Osteocyte (in vitro differentiated cells): ENCODE measurements at regions not wholly inside any gene's neighbourhood (a gene's known extent, or its start where the extent isn't known, plus 50 kb on each side); places are given as distances from the start of the nearest gene placed in this dataset.

ENCODE experiments used
- DNase-seq: peaks from one replicate; pipeline ENCODE4 v3.0.0; 2021; ENCODE audit warnings: mixed read lengths; ENCODE audit not compliant: unreplicated experiment; ENCODE audit errors: extremely low spot score
- H3K27ac Mint-ChIP-seq: one replicate; pipeline ENCODE4 v1.8.0; 2021; ENCODE audit warnings: mild to moderate bottlenecking, mixed read lengths; ENCODE audit not compliant: unreplicated experiment
- H3K27me3 Mint-ChIP-seq: one replicate; pipeline ENCODE4 v1.8.0; 2021; ENCODE audit warnings: mixed read lengths; ENCODE audit not compliant: unreplicated experiment
- H3K36me3 Mint-ChIP-seq: one replicate; pipeline ENCODE4 v1.8.0; 2021; ENCODE audit warnings: mixed read lengths; ENCODE audit not compliant: unreplicated experiment
- H3K4me1 Mint-ChIP-seq: one replicate; pipeline ENCODE4 v1.8.0; 2021; ENCODE audit warnings: mixed read lengths; ENCODE audit not compliant: unreplicated experiment
- H3K4me3 Mint-ChIP-seq: one replicate; pipeline ENCODE4 v1.8.0; 2021; ENCODE audit warnings: mild to moderate bottlenecking, moderate library complexity, mixed read lengths; ENCODE audit not compliant: unreplicated experiment
- H3K9me3 Mint-ChIP-seq: one replicate; pipeline ENCODE4 v1.8.0; 2021; ENCODE audit warnings: mixed read lengths; ENCODE audit not compliant: unreplicated experiment
- CTCF ChIP-seq: fragments of 200-600 bp; sonication (generic); IDR thresholded peaks from 2 replicates; pipeline ENCODE4 v1.5.0; 2021; ENCODE audit warnings: antibody characterized with exemption, mild to moderate bottlenecking, moderate library complexity

- H3K36me3 Mint-ChIP-seq: no peaks in the 10 kb centered on the region
- H3K27ac Mint-ChIP-seq: no peak overlapping the region
- no peak overlapping the region for H3K4me3 Mint-ChIP-seq
- TF ChIP-seq CTCF: no peak
- no peaks in the 10 kb centered on the region for H3K27me3 Mint-ChIP-seq
- no peak for DNase-seq
- no peaks in the 10 kb centered on the region for H3K9me3 Mint-ChIP-seq
- H3K4me1 Mint-ChIP-seq: peaks cover 18% of the 10 kb centered on the region
Measured at GRCh38 chr14:65287264-65288131, 125.0 kb upstream of the FUT8 start.

- TF ChIP-seq CTCF: no peak
- DNase-seq: no peak
- H3K9me3 Mint-ChIP-seq: no peaks in the 10 kb centered on the region
- H3K4me3 Mint-ChIP-seq: no peak overlapping the region
- no peak overlapping the region for H3K27ac Mint-ChIP-seq
- no peaks in the 10 kb centered on the region for H3K36me3 Mint-ChIP-seq
- H3K27me3 Mint-ChIP-seq: no peaks in the 10 kb centered on the region
- peaks cover 7% of the 10 kb centered on the region for H3K4me1 Mint-ChIP-seq
Measured at GRCh38 chr14:65290830-65291229, 121.7 kb upstream of the FUT8 start.

GRCh38 chr14:65291531-65291930 is 121.0 kb upstream of the FUT8 start:
- Mint-ChIP-seq H3K4me3 (no peak overlapping the region), H3K4me1 (peaks cover 5% of the 10 kb centered on the region), H3K27me3 (no peaks in the 10 kb centered on the region), H3K27ac (no peak overlapping the region), H3K36me3 (no peaks in the 10 kb centered on the region), H3K9me3 (no peaks in the 10 kb centered on the region)
- DNase-seq: no peak
- TF ChIP-seq CTCF: no peak

GRCh38 chr14:65294816-65295215 is 117.7 kb upstream of the FUT8 start:
- Mint-ChIP-seq H3K36me3 (no peaks in the 10 kb centered on the region), H3K4me3 (no peak overlapping the region), H3K27me3 (peaks cover 2% of the 10 kb centered on the region), H3K4me1 (peaks cover 4% of the 10 kb centered on the region), H3K27ac (no peak overlapping the region), H3K9me3 (no peaks in the 10 kb centered on the region)
- no peak for TF ChIP-seq CTCF
- no peak for DNase-seq

- Mint-ChIP-seq H3K4me1 (no peaks in the 10 kb centered on the region), H3K4me3 (no peak overlapping the region), H3K27ac (no peak overlapping the region), H3K27me3 (peaks cover 2% of the 10 kb centered on the region), H3K36me3 (no peaks in the 10 kb centered on the region), H3K9me3 (no peaks in the 10 kb centered on the region)
- DNase-seq: no peak
- TF ChIP-seq CTCF: no peak
Measured at GRCh38 chr14:65296402-65296801, 116.1 kb upstream of the FUT8 start.
